Muscle of back (tissue), 3 donors: ENCODE measurements at regions not wholly inside any gene's neighbourhood (a gene's known extent, or its start where the extent isn't known, plus 50 kb on each side); places are given as distances from the start of the nearest gene placed in this dataset.

Experiments
- DNase-seq, 3 donors: peaks; one replicate each; pipeline versions ENCODE4 v3.0.0 to v3.0.0-alpha.2; 2013

GRCh38 chr3:144294659-144295538 lies 323.3 kb downstream of the DIPK2A start:
- DNase-seq, result no peak

- DNase-seq, result no peak
These were observed 324.0 kb downstream of the DIPK2A start for GRCh38 chr3:144295613-144296012.

GRCh38 chr3:144296808-144297207 lies 325.2 kb downstream of the DIPK2A start:
- no peak for DNase-seq

GRCh38 chr3:144301863-144302262 lies 330.2 kb downstream of the DIPK2A start:
- DNase-seq, result no peak

- DNase-seq, result no peak
These were observed 336.3 kb downstream of the DIPK2A start for GRCh38 chr3:144307951-144308350.

- DNase-seq, result no peak
These were observed 336.8 kb downstream of the DIPK2A start for GRCh38 chr3:144308396-144308795.

- DNase-seq, result no peak
These were observed 341.1 kb downstream of the DIPK2A start for GRCh38 chr3:144312702-144313101.

- no peak for DNase-seq
These were observed 343.3 kb downstream of the DIPK2A start for GRCh38 chr3:144314946-144315345.

GRCh38 chr3:144317961-144318360 lies 346.3 kb downstream of the DIPK2A start:
- DNase-seq, result no peak

GRCh38 chr3:144324076-144324475 lies 352.5 kb downstream of the DIPK2A start:
- no peak for DNase-seq

- no peak for DNase-seq
These were observed 361.2 kb downstream of the DIPK2A start for GRCh38 chr3:144332868-144333267.

GRCh38 chr3:144341471-144341870 lies 369.8 kb downstream of the DIPK2A start:
- DNase-seq, result no peak

GRCh38 chr3:144343343-144343742 lies 371.7 kb downstream of the DIPK2A start:
- DNase-seq, result no peak

- DNase-seq, result no peak
These were observed 372.2 kb downstream of the DIPK2A start for GRCh38 chr3:144343777-144344176.

GRCh38 chr3:144344925-144345548 lies 373.4 kb downstream of the DIPK2A start:
- DNase-seq, result no peak

GRCh38 chr3:144350125-144350524 lies 378.5 kb downstream of the DIPK2A start:
- no peak for DNase-seq

- DNase-seq, result peak in 1 of 3 donors; percentile 3
These were observed 379.4 kb downstream of the DIPK2A start for GRCh38 chr3:144351011-144351410.

- peak in 1 of 3 donors; percentile 14 for DNase-seq
These were observed 380.2 kb downstream of the DIPK2A start for GRCh38 chr3:144351773-144352365.

- no peak for DNase-seq
These were observed 386.6 kb downstream of the DIPK2A start for GRCh38 chr3:144358191-144358590.

GRCh38 chr3:144361002-144361401 lies 389.4 kb downstream of the DIPK2A start:
- DNase-seq, result no peak

GRCh38 chr3:144362126-144362525 lies 390.5 kb downstream of the DIPK2A start:
- peak in 1 of 3 donors; percentile 33 for DNase-seq

- no peak for DNase-seq
These were observed 392.2 kb downstream of the DIPK2A start for GRCh38 chr3:144363856-144364255.

GRCh38 chr3:144364737-144365136 lies 393.1 kb downstream of the DIPK2A start:
- no peak for DNase-seq
